Astrocyte (in vitro differentiated cells and primary cell): ENCODE measurements at regions not wholly inside any gene's neighbourhood (a gene's known extent, or its start where the extent isn't known, plus 50 kb on each side); places are given as distances from the start of the nearest gene placed in this dataset.

ENCODE experiments used
- DNase-seq: peaks from one replicate; pipeline ENCODE4 v3.0.0-alpha.2; 2010; ENCODE audit warnings: low read depth
- FAIRE-seq: peaks from 2 replicates; lab custom pipeline; 2011; peaks lifted over from hg19 to GRCh38; lab: Jason Lieb, UNC
- H2AFZ ChIP-seq: 2 replicates; pipeline ENCODE4 v1.6.0; 2012; ENCODE audit warnings: low read depth, low read length, inconsistent platforms
- H3K27ac ChIP-seq: 2 replicates; pipeline ENCODE4 v1.5.1; 2011; ENCODE audit warnings: low read depth, low read length, inconsistent platforms
- H3K27me3 ChIP-seq: 2 replicates; pipeline ENCODE4 v1.6.0; 2011; ENCODE audit warnings: low read length, inconsistent platforms; ENCODE audit not compliant: insufficient read depth
- H3K36me3 ChIP-seq: 2 replicates; pipeline ENCODE4 v1.5.1; 2011; ENCODE audit warnings: low read length, inconsistent platforms; ENCODE audit not compliant: insufficient read depth
- H3K4me1 ChIP-seq: 2 replicates; pipeline ENCODE4 v1.5.1; 2011; ENCODE audit warnings: low read length, inconsistent platforms; ENCODE audit not compliant: insufficient read depth
- H3K4me2 ChIP-seq: 2 replicates; pipeline ENCODE4 v1.6.0; 2012; ENCODE audit warnings: low read length, inconsistent platforms
- H3K4me3 ChIP-seq: 2 replicates; pipeline ENCODE4 v1.5.1; 2011; ENCODE audit warnings: low read depth, mild to moderate bottlenecking, low read length, inconsistent platforms; ENCODE audit not compliant: insufficient read depth
- H3K79me2 ChIP-seq: 2 replicates; pipeline ENCODE4 v1.6.0; 2012; ENCODE audit warnings: mild to moderate bottlenecking, low read length, inconsistent platforms; ENCODE audit not compliant: insufficient read depth
- H3K9ac ChIP-seq: 2 replicates; pipeline ENCODE4 v1.6.0; 2012; ENCODE audit warnings: mild to moderate bottlenecking, low read length, inconsistent platforms
- H3K9me3 ChIP-seq: 2 replicates; pipeline ENCODE4 v1.5.1; 2012; ENCODE audit warnings: low read depth, mild to moderate bottlenecking, low read length, inconsistent platforms; ENCODE audit not compliant: insufficient read depth
- H4K20me1 ChIP-seq: 2 replicates; pipeline ENCODE4 v1.6.0; 2012; ENCODE audit warnings: low read length, inconsistent platforms; ENCODE audit not compliant: insufficient read depth
- H3K27ac Mint-ChIP-seq: one replicate; pipeline ENCODE4 v1.8.0; 2021; ENCODE audit warnings: mild to moderate bottlenecking, mixed read lengths; ENCODE audit not compliant: unreplicated experiment
- H3K27me3 Mint-ChIP-seq: one replicate; pipeline ENCODE4 v1.8.0; 2021; ENCODE audit warnings: low read depth, mixed read lengths; ENCODE audit not compliant: unreplicated experiment
- H3K36me3 Mint-ChIP-seq: one replicate; pipeline ENCODE4 v1.8.0; 2021; ENCODE audit warnings: low read depth, mixed read lengths; ENCODE audit not compliant: unreplicated experiment
- H3K4me1 Mint-ChIP-seq: one replicate; pipeline ENCODE4 v1.8.0; 2021; ENCODE audit warnings: low read depth, mixed read lengths; ENCODE audit not compliant: unreplicated experiment
- H3K4me3 Mint-ChIP-seq: one replicate; pipeline ENCODE4 v1.8.0; 2021; ENCODE audit warnings: mild to moderate bottlenecking, moderate library complexity, mixed read lengths; ENCODE audit not compliant: unreplicated experiment
- H3K9me3 Mint-ChIP-seq: one replicate; pipeline ENCODE4 v1.8.0; 2021; ENCODE audit warnings: mild to moderate bottlenecking, mixed read lengths; ENCODE audit not compliant: unreplicated experiment
- EZH2 ChIP-seq: IDR thresholded peaks from 2 replicates; pipeline ENCODE4 v1.6.1; 2012; ENCODE audit warnings: mild to moderate bottlenecking, low read length, inconsistent platforms; ENCODE audit not compliant: insufficient read depth
- TF ChIP-seq, protein P1 (sequence below): IDR thresholded peaks from 2 replicates; pipeline ENCODE4 v1.5.1; 2011; ENCODE audit warnings: low read depth, mild to moderate bottlenecking, inconsistent platforms, low read length, moderate library complexity; ENCODE audit not compliant: insufficient read depth

DNA sequence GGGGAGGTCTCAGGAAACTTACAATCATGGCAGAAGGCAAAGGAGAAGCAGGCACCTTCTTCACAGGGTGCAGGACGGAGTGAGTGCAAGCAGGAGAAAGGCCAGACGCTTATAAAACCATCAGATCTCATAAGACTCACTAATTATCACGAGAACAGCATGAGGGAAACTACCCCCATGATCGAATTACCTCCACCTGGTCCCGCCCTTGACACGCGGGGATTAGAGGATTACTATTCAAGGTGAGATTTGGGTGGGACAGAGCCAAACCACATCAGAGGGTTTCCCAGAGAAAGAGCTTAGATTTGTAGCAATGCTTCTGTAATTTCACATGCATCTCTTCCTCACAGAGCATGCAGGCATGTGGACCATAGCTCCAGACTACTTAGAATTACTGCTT, 615.7 kb upstream of the UBE2E2 start:
- Histone ChIP-seq H3K36me3 (no peaks in the 10 kb centered on the region), H3K4me2 (no peak overlapping the region), H3K4me3 (no peak overlapping the region), H3K27ac (no peak overlapping the region), H3K79me2 (no peaks in the 10 kb centered on the region), H4K20me1 (no peaks in the 10 kb centered on the region), H3K9ac (no peak overlapping the region), H2AFZ (no peak overlapping the region), H3K9me3 (no peaks in the 10 kb centered on the region), H3K4me1 (peaks cover 13% of the 10 kb centered on the region), H3K27me3 (no peaks in the 10 kb centered on the region)
- Mint-ChIP-seq H3K9me3 (no peaks in the 10 kb centered on the region), H3K36me3 (no peaks in the 10 kb centered on the region), H3K4me1 (peaks cover 6% of the 10 kb centered on the region), H3K27me3 (peaks cover 2% of the 10 kb centered on the region), H3K4me3 (no peak overlapping the region), H3K27ac (no peak overlapping the region)
- FAIRE-seq = no peak
- TF ChIP-seq EZH2 = no peak
- TF ChIP-seq, protein P1, sequence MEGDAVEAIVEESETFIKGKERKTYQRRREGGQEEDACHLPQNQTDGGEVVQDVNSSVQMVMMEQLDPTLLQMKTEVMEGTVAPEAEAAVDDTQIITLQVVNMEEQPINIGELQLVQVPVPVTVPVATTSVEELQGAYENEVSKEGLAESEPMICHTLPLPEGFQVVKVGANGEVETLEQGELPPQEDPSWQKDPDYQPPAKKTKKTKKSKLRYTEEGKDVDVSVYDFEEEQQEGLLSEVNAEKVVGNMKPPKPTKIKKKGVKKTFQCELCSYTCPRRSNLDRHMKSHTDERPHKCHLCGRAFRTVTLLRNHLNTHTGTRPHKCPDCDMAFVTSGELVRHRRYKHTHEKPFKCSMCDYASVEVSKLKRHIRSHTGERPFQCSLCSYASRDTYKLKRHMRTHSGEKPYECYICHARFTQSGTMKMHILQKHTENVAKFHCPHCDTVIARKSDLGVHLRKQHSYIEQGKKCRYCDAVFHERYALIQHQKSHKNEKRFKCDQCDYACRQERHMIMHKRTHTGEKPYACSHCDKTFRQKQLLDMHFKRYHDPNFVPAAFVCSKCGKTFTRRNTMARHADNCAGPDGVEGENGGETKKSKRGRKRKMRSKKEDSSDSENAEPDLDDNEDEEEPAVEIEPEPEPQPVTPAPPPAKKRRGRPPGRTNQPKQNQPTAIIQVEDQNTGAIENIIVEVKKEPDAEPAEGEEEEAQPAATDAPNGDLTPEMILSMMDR = no peak
- DNase-seq = no peak

DNA sequence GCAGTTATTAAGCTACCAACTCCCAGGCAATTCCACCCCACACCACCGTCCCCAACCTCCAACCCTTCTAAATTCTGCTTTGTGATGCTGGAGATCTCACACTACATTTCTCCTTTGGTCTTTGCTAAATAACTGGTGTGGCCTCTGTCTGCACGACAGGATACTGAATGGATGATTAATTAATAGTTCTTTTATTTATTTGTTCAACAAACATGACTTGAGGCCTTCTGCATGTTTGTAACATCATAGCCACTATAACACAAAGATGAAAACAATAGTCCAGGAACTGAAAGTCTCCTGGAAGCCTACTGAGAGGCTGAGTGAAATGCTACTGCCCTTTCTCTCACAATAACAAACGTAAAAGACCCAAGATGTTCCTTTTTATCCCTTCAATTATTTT, 609.5 kb upstream of the UBE2E2 start:
- Histone ChIP-seq H3K4me3 (no peak overlapping the region), H3K79me2 (no peaks in the 10 kb centered on the region), H4K20me1 (no peaks in the 10 kb centered on the region), H3K9ac (no peak overlapping the region), H3K36me3 (no peaks in the 10 kb centered on the region), H3K4me2 (no peak overlapping the region), H2AFZ (no peak overlapping the region), H3K27ac (no peak overlapping the region), H3K9me3 (no peaks in the 10 kb centered on the region), H3K27me3 (no peaks in the 10 kb centered on the region), H3K4me1 (no peaks in the 10 kb centered on the region)
- Mint-ChIP-seq H3K36me3 (no peaks in the 10 kb centered on the region), H3K27ac (no peak overlapping the region), H3K4me1 (no peaks in the 10 kb centered on the region), H3K4me3 (no peak overlapping the region), H3K27me3 (no peaks in the 10 kb centered on the region), H3K9me3 (peaks cover 13% of the 10 kb centered on the region)
- TF ChIP-seq, protein P1 = no peak
- no peak for DNase-seq
- FAIRE-seq = no peak

DNA sequence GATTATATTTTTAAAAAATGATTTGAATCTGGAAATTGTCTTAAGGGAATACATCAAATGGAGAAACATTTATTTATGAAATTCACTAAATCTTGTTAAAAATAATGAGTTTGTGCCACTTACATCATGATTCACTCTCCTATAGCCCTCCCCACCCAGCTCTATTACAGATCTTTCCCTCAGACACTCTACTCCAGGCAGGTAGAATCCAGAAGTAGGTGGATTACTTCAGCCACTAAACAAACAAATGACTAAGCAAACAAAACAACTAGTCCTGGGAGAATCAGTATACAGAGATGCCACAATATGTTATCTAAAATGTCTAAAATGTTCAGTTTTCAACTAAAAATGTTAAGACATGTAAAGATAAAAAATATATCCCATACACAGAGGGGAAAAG, 608.1 kb upstream of the UBE2E2 start:
- no peak overlapping the region for H3K4me3 ChIP-seq
- H3K9ac ChIP-seq = no peak overlapping the region
- no peak overlapping the region for H3K4me3 Mint-ChIP-seq
- TF ChIP-seq, protein P1 = no peak
- TF ChIP-seq EZH2 = no peak
- no peaks in the 10 kb centered on the region for H3K27me3 Mint-ChIP-seq
- no peaks in the 10 kb centered on the region for H3K4me1 ChIP-seq
- no peaks in the 10 kb centered on the region for H3K27me3 ChIP-seq
- H3K4me2 ChIP-seq = no peak overlapping the region
- H3K36me3 Mint-ChIP-seq = no peaks in the 10 kb centered on the region
- no peak overlapping the region for H3K27ac ChIP-seq
- H3K79me2 ChIP-seq = no peaks in the 10 kb centered on the region
- H3K9me3 Mint-ChIP-seq = peaks cover 13% of the 10 kb centered on the region
- no peaks in the 10 kb centered on the region for H3K9me3 ChIP-seq
- no peak for DNase-seq
- no peaks in the 10 kb centered on the region for H3K36me3 ChIP-seq
- no peak overlapping the region for H3K27ac Mint-ChIP-seq
- FAIRE-seq = no peak
- no peak overlapping the region for H2AFZ ChIP-seq
- H4K20me1 ChIP-seq = no peaks in the 10 kb centered on the region
- H3K4me1 Mint-ChIP-seq = no peaks in the 10 kb centered on the region
